ENCODE measurements at regions not wholly inside any gene's neighbourhood (a gene's known extent, or its start where the extent isn't known, plus 50 kb on each side); places are given as distances from the start of the nearest gene placed in this dataset.

DNA sequence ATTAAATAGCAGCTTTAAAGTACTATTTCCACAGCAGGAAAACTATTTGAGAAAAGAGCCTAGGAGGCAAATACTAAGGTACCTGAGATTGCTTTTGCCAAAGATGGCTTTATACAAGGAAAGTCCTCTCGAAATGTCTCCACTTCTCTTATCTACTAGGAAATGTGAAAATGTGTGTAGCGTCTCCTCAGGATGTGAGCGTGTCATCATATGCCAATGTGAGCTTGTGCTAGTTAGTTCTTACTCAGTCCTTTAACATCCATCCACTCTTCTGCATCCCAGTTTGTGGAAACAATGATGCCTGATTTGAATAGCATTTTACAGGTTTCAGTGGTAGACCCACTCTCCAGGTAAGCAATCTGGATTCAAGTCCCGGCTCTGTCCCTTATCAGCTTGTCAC lies 421.0 kb downstream of the DYNC2H1 start:
- no peaks in the 10 kb centered on the region for H3K36me3 Mint-ChIP-seq
- DNase-seq (ENCODE audit: low spot score in 2 of 2) (no peak), ATAC-seq (ENCODE audit: low read depth) (no peak)
- no peak overlapping the region for H3K27ac Mint-ChIP-seq
- H3K27me3 Mint-ChIP-seq, result peaks cover 2% of the 10 kb centered on the region
- H3K4me1 Mint-ChIP-seq, result no peaks in the 10 kb centered on the region
- no peaks in the 10 kb centered on the region for H3K9me3 Mint-ChIP-seq
- H3K4me3 Mint-ChIP-seq, result no peak overlapping the region

DNA sequence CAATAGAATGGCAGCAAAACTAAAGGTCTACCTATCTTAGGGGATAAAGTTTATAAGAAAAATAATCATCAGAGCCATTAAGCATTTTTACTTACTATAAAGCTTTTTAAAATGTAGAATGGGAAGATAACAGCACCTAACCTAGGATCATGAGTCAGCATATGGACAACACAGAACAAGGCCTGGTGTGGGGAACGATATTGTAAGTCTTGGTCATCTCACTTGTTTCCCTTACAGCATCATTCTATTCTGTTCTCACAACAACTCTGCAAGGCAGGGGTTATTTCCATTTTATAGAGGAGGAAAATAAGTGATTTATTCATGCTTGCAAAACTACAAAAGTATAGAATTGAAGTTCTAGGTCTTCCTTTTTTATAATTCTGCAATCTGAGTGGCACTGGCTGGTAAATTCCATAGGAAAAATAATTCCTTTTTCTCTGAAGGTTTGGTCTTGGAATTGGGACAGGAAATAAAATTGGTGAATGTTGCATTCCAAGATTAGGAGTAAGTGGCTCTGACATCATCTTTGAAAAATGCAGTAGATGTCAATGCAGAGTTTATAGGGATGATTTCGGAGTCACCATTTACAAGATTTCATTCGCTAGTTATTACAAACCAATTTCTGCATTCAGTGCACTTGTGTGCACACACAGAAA lies 423.0 kb downstream of the DYNC2H1 start:
- DNase-seq (ENCODE audit: low spot score in 2 of 2), result no peak
- H3K4me3 Mint-ChIP-seq, result no peak overlapping the region
- no peaks in the 10 kb centered on the region for H3K36me3 Mint-ChIP-seq
- peaks cover 2% of the 10 kb centered on the region for H3K27me3 Mint-ChIP-seq
- H3K9me3 Mint-ChIP-seq, result no peaks in the 10 kb centered on the region
- no peak for ATAC-seq (ENCODE audit: low read depth)
- no peaks in the 10 kb centered on the region for H3K4me1 Mint-ChIP-seq
- no peak overlapping the region for H3K27ac Mint-ChIP-seq

GRCh38 chr11:103534191-103534590 lies 425.0 kb downstream of the DYNC2H1 start:
- H3K4me1 Mint-ChIP-seq, result no peaks in the 10 kb centered on the region
- peaks cover 2% of the 10 kb centered on the region for H3K9me3 Mint-ChIP-seq
- H3K27ac Mint-ChIP-seq, result no peak overlapping the region
- DNase-seq (ENCODE audit: low spot score in 2 of 2), result no peak
- peaks cover 2% of the 10 kb centered on the region for H3K27me3 Mint-ChIP-seq
- no peak overlapping the region for H3K4me3 Mint-ChIP-seq
- no peaks in the 10 kb centered on the region for H3K36me3 Mint-ChIP-seq
- no peak for ATAC-seq (ENCODE audit: low read depth)

- H3K27me3 Mint-ChIP-seq, result peaks cover 2% of the 10 kb centered on the region
- H3K27ac Mint-ChIP-seq, result no peak overlapping the region
- H3K4me1 Mint-ChIP-seq, result no peaks in the 10 kb centered on the region
- H3K4me3 Mint-ChIP-seq, result no peak overlapping the region
- DNase-seq (ENCODE audit: low spot score in 2 of 2), result no peak
- ATAC-seq (ENCODE audit: low read depth), result no peak
- no peaks in the 10 kb centered on the region for H3K36me3 Mint-ChIP-seq
- peaks cover 2% of the 10 kb centered on the region for H3K9me3 Mint-ChIP-seq
These were observed 425.7 kb downstream of the DYNC2H1 start for GRCh38 chr11:103534959-103535358.

- Mint-ChIP-seq H3K4me3 (no peak overlapping the region), H3K27me3 (peaks cover 1% of the 10 kb centered on the region), H3K4me1 (no peaks in the 10 kb centered on the region), H3K36me3 (no peaks in the 10 kb centered on the region), H3K9me3 (peaks cover 8% of the 10 kb centered on the region), H3K27ac (no peak overlapping the region)
- DNase-seq (ENCODE audit: low spot score in 2 of 2), result no peak
- ATAC-seq (ENCODE audit: low read depth), result no peak
These were observed 427.1 kb downstream of the DYNC2H1 start for GRCh38 chr11:103536335-103536722.

DNA sequence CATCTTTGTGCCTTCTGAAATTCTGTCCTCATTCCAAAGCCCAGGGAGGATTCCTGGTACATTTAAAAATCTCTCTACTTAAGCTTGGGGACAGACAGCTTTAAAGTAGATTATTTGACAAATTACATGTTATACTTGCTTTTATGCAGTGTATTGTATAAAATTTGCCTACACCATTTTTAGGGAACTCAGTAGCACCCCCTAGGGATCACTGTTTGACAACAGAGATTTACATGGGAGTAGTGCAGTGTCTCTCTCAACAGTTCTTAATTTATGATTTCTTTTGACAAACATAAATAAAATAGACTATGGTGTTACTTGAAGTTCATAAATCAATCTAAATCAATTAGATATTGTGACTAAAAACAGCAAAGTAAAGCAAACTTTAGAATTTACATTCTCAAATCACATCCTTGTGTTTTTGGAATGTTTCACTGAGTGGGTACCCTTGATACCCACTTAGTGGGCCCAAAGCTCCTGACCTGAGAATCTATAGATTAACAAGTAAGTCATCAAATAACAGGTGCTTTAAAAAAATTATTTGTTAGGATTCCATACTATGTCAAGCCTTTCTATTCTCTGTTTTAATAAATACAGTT lies 428.8 kb downstream of the DYNC2H1 start:
- Mint-ChIP-seq H3K27me3 (no peaks in the 10 kb centered on the region), H3K4me1 (no peaks in the 10 kb centered on the region), H3K36me3 (no peaks in the 10 kb centered on the region), H3K9me3 (peaks cover 11% of the 10 kb centered on the region), H3K4me3 (no peak overlapping the region), H3K27ac (no peak overlapping the region)
- DNase-seq (ENCODE audit: low spot score in 2 of 2) (no peak), ATAC-seq (ENCODE audit: low read depth) (no peak)

DNA sequence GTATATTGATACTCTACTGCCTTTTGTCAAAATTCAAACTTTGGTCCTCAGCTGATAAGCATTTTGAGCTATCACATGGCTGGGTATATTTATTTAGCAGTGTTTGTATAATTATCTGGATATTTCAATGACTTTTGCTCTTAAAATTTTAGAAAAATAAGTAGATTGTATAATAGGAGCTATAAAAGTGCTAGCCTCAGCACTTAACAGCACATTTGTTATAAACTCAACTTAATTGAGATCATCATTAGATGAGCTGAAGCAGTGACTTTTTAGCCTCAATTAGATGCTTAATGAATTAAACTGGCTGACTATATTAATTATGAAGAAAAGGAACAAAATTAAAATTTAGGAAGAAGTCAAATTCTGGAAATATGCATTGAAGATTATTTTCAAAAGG lies 429.9 kb downstream of the DYNC2H1 start:
- no peak overlapping the region for H3K27ac Mint-ChIP-seq
- H3K4me1 Mint-ChIP-seq, result no peaks in the 10 kb centered on the region
- no peaks in the 10 kb centered on the region for H3K27me3 Mint-ChIP-seq
- H3K4me3 Mint-ChIP-seq, result no peak overlapping the region
- H3K36me3 Mint-ChIP-seq, result no peaks in the 10 kb centered on the region
- DNase-seq (ENCODE audit: low spot score in 2 of 2) (no peak), ATAC-seq (ENCODE audit: low read depth) (no peak)
- peaks cover 11% of the 10 kb centered on the region for H3K9me3 Mint-ChIP-seq

DNA sequence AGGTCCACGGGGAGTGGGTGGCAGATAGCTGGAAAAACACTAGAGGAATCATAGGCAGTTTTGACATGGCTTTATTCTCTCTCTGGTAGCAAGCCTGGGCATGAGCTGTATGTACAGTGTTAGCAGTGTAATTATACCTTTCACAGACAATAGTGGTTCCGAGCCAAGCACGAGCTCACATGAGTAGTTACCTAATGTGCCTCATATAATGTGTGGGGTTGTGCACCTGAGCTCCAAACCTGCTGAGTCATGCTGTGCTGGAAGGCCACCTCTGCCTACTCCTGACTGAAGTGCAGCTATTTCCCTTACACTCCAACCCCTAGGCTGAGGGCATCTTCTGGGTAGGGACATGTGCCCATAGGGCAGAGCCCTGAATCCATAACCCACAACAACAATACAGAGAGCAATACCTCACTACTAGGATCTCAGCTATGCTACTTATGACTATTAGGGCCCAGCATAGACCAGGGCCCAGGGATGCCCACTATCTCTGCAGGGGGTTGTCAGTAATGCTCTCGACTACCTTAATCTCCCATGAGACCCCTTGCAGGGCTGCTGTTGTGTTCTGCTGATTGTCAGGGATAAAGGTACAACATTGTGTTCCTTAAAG lies 432.1 kb downstream of the DYNC2H1 start:
- Mint-ChIP-seq H3K27me3 (no peaks in the 10 kb centered on the region), H3K36me3 (no peaks in the 10 kb centered on the region), H3K4me3 (no peak overlapping the region), H3K27ac (no peak overlapping the region), H3K9me3 (peaks cover 11% of the 10 kb centered on the region), H3K4me1 (no peaks in the 10 kb centered on the region)
- no peak for ATAC-seq (ENCODE audit: low read depth)
- DNase-seq (ENCODE audit: low spot score in 2 of 2), result no peak

DNA sequence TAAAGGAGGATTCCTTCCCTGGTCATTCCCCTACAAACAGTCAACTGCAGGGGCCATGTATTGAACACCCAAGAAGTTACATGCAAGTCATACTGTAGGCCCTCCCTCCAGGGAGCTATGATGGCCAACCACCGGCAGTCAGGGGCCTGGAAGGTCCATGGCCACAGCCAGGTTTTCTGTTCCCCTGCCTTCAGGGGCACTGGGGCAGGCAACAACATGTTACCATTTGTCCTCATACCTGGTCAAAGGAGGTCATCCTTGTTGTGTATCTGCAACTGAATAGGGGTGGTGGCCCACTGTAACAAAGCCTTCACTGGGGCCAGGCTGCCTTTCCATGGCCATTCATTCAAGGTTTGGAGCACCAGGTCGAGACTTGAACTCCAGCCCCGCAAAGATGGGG lies 433.6 kb downstream of the DYNC2H1 start:
- Mint-ChIP-seq H3K27ac (no peak overlapping the region), H3K4me3 (no peak overlapping the region), H3K27me3 (peaks cover 3% of the 10 kb centered on the region), H3K4me1 (no peaks in the 10 kb centered on the region), H3K9me3 (peaks cover 11% of the 10 kb centered on the region), H3K36me3 (no peaks in the 10 kb centered on the region)
- DNase-seq (ENCODE audit: low spot score in 2 of 2), result no peak
- no peak for ATAC-seq (ENCODE audit: low read depth)

DNA sequence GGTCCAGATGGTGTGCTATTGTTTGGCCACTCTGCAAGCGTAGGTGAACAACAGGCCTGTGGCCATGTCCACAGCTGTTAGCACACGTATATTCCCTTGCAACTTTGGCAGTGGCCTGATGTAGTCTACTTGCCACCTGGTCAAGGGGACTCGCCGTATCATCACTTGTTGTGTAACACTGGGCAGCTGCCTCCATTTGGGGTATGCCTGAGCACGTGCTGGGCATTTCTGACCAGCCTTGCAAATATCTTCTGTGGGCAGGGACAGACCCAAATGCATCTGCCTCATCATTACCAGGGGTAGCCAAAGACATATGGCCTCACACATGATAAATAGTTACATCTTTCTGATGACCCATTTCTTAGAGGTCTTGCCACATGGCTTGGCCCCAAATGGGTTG lies 434.2 kb downstream of the DYNC2H1 start:
- DNase-seq (ENCODE audit: low spot score in 2 of 2) (no peak), ATAC-seq (ENCODE audit: low read depth) (no peak)
- Mint-ChIP-seq H3K4me3 (no peak overlapping the region), H3K4me1 (no peaks in the 10 kb centered on the region), H3K36me3 (no peaks in the 10 kb centered on the region), H3K27ac (no peak overlapping the region), H3K27me3 (peaks cover 3% of the 10 kb centered on the region), H3K9me3 (peaks cover 11% of the 10 kb centered on the region)

DNA sequence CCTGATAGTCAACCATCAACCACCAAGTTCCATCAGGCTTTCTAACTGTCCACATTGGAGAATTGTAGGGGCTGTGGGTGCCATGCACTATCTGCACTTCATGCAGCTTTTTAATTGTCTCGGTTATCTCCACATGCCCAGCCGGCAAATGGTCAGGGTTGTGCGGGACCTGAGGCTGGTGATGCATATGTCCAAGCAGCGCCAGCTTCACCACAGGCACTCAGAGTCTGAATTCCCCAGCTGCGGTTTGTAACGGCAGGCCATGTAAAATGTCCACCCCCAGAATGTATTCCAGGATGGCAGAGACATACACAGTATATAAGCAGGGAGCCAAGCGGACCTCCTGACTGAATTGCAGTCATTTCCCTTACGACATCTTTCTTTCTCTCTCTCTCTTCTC lies 435.6 kb downstream of the DYNC2H1 start:
- Mint-ChIP-seq H3K4me3 (no peak overlapping the region), H3K9me3 (peaks cover 9% of the 10 kb centered on the region), H3K36me3 (no peaks in the 10 kb centered on the region), H3K27me3 (peaks cover 3% of the 10 kb centered on the region), H3K27ac (no peak overlapping the region), H3K4me1 (no peaks in the 10 kb centered on the region)
- DNase-seq (ENCODE audit: low spot score in 2 of 2) (no peak), ATAC-seq (ENCODE audit: low read depth) (no peak)

GRCh38 chr11:103545551-103545950 lies 436.3 kb downstream of the DYNC2H1 start:
- Mint-ChIP-seq H3K9me3 (peaks cover 6% of the 10 kb centered on the region), H3K36me3 (no peaks in the 10 kb centered on the region), H3K27ac (no peak overlapping the region), H3K27me3 (peaks cover 3% of the 10 kb centered on the region), H3K4me1 (no peaks in the 10 kb centered on the region), H3K4me3 (no peak overlapping the region)
- ATAC-seq (ENCODE audit: low read depth), result no peak
- DNase-seq (ENCODE audit: low spot score in 2 of 2), result no peak

GRCh38 chr11:103546236-103546635 lies 437.0 kb downstream of the DYNC2H1 start:
- H3K27me3 Mint-ChIP-seq, result peaks cover 3% of the 10 kb centered on the region
- no peak for DNase-seq (ENCODE audit: low spot score in 2 of 2)
- no peak overlapping the region for H3K4me3 Mint-ChIP-seq
- no peaks in the 10 kb centered on the region for H3K4me1 Mint-ChIP-seq
- H3K36me3 Mint-ChIP-seq, result no peaks in the 10 kb centered on the region
- no peak overlapping the region for H3K27ac Mint-ChIP-seq
- H3K9me3 Mint-ChIP-seq, result peaks cover 3% of the 10 kb centered on the region
- ATAC-seq (ENCODE audit: low read depth), result no peak

- Mint-ChIP-seq H3K4me3 (no peak overlapping the region), H3K36me3 (no peaks in the 10 kb centered on the region), H3K4me1 (no peaks in the 10 kb centered on the region), H3K9me3 (no peaks in the 10 kb centered on the region), H3K27me3 (peaks cover 3% of the 10 kb centered on the region), H3K27ac (no peak overlapping the region)
- DNase-seq (ENCODE audit: low spot score in 2 of 2) (no peak), ATAC-seq (ENCODE audit: low read depth) (no peak)
These were observed 437.8 kb downstream of the DYNC2H1 start for GRCh38 chr11:103547024-103547423.

GRCh38 chr11:103547691-103548090 lies 438.5 kb downstream of the DYNC2H1 start:
- no peak overlapping the region for H3K27ac Mint-ChIP-seq
- ATAC-seq (ENCODE audit: low read depth) (no peak), DNase-seq (ENCODE audit: low spot score in 2 of 2) (no peak)
- no peaks in the 10 kb centered on the region for H3K4me1 Mint-ChIP-seq
- no peak overlapping the region for H3K4me3 Mint-ChIP-seq
- H3K36me3 Mint-ChIP-seq, result no peaks in the 10 kb centered on the region
- no peaks in the 10 kb centered on the region for H3K9me3 Mint-ChIP-seq
- peaks cover 3% of the 10 kb centered on the region for H3K27me3 Mint-ChIP-seq

Data from memory B cell (primary cell).